Panc1 (cell line): ENCODE measurements at regions not wholly inside any gene's neighbourhood (a gene's known extent, or its start where the extent isn't known, plus 50 kb on each side); places are given as distances from the start of the nearest gene placed in this dataset.

Experiments used
- ATAC-seq: fragments of 200-7000 bp; cut with Tn5 transposase; 2 replicates; pipeline ENCODE4 v1.9.1; 2020; ENCODE audit warnings: mild to moderate bottlenecking, moderate library complexity
- BruUV-seq: library from RNA; stranded (reverse); fragments of 400-500 nt; replicated peaks from 2 replicates; lab custom pipeline; 2021; lab: Mats Ljungman, UMichigan
- CTCF ChIA-PET: fragments of 300-600 bp; sonication (Branson Sonifier 250); formaldehyde crosslinking; loops from one replicate; lab custom pipeline; 2022; ENCODE audit warnings: antibody characterized with exemption; lab: Charles Lee
- POLR2A ChIA-PET: fragments of 300-600 bp; sonication (Branson Sonifier 250); formaldehyde crosslinking; loops from one replicate; lab custom pipeline; 2022; ENCODE audit warnings: antibody characterized with exemption; lab: Charles Lee
- DNase-seq: peaks from one replicate; pipeline ENCODE4 v3.0.0-alpha.2; 2010; ENCODE audit warnings: low read depth, low spot score
- H3K27ac ChIP-seq: 2 replicates; pipeline ENCODE4 v1.5.1; 2011; ENCODE audit warnings: mild to moderate bottlenecking, low read length, inconsistent platforms
- H3K27me3 ChIP-seq: fragments of 200-500 bp; sonication (Bioruptor generic); 2 replicates; pipeline ENCODE4 v1.6.0; 2014; ENCODE audit warnings: low read length, inconsistent platforms; ENCODE audit not compliant: control insufficient read depth, insufficient read depth
- H3K36me3 ChIP-seq: fragments of 200-500 bp; sonication (Bioruptor generic); 2 replicates; pipeline ENCODE4 v1.5.1; 2014; ENCODE audit warnings: inconsistent platforms, mild to moderate bottlenecking, low read length, moderate library complexity; ENCODE audit not compliant: control insufficient read depth, insufficient read depth
- H3K4me1 ChIP-seq: 2 replicates; pipeline ENCODE4 v1.5.1; 2011; ENCODE audit warnings: inconsistent platforms, mild to moderate bottlenecking, low read length, moderate library complexity; ENCODE audit not compliant: control insufficient read depth, insufficient read depth
- H3K4me3 ChIP-seq, 2 experiments: 2 replicates each; pipeline ENCODE4 v1.5.1; 2011 to 2012; ENCODE audit warnings: low read depth in 2 of 2, low read length in 2 of 2, mild to moderate bottlenecking in 2 of 2, inconsistent platforms in 1 of 2, moderate library complexity in 1 of 2
- H3K9me3 ChIP-seq: fragments of 200-500 bp; sonication (Bioruptor generic); 2 replicates; pipeline ENCODE4 v1.5.1; 2014; ENCODE audit warnings: low read depth, mild to moderate bottlenecking, inconsistent platforms, low read length, moderate library complexity; ENCODE audit not compliant: control insufficient read depth, insufficient read depth
- POLR2AphosphoS5 ChIP-seq: IDR thresholded peaks from 2 replicates; pipeline ENCODE4 v1.6.1; 2012; ENCODE audit warnings: mild to moderate bottlenecking, low read depth, low read length, moderate library complexity
- SIN3A ChIP-seq: IDR thresholded peaks from 2 replicates; pipeline ENCODE4 v1.6.1; 2012; ENCODE audit warnings: low read depth, mild to moderate bottlenecking, low read length, moderate library complexity, borderline replicate concordance; ENCODE audit not compliant: insufficient read depth
- TCF7L2 ChIP-seq: IDR thresholded peaks from 2 replicates; pipeline ENCODE4 v1.6.1; 2011; ENCODE audit warnings: mild to moderate bottlenecking, low read depth, low read length, inconsistent platforms
- in situ Hi-C: cut with HindIII; loops from 2 replicates; pipeline ENCODE4 v1.10.0; 2016; ENCODE audit warnings: low sequenced_read_pairs, low pct_unique_long_range_greater_than_20kb
- intact Hi-C: fragments of 100-400 bp; cut with micrococcal nuclease; formaldehyde crosslinking; loops from one replicate; pipeline ENCODE4 v1.10.0; 2022; ENCODE audit not compliant: unreplicated experiment
- TF ChIP-seq, protein P1 (sequence below): fragments of 450-650 bp; IDR thresholded peaks from 2 replicates; pipeline ENCODE4 v1.5.1; 2017; ENCODE audit warnings: mild to moderate bottlenecking
- TF ChIP-seq, protein P2 (sequence below), 2 experiments: IDR thresholded peaks; 2 replicates each; pipeline ENCODE4 v1.6.1; 2011 to 2012; ENCODE audit warnings: low read depth in 2 of 2, control low read depth in 1 of 2, low read length in 1 of 2, mild to moderate bottlenecking in 1 of 2, moderate library complexity in 1 of 2; ENCODE audit not compliant: insufficient read depth in 1 of 2

- ChIA-PET POLR2A (no interaction called here), CTCF (no interaction called here)
- Histone ChIP-seq H3K27ac (no peak overlapping the region), H3K36me3 (no peaks in the 10 kb centered on the region), H3K4me3 (no peak overlapping the region), H3K9me3 (0 out of 2 replicates have a peak, but pooled peaks cover 7% of the 10 kb centered on the region), H3K4me1 (no peaks in the 10 kb centered on the region), H3K27me3 (no peaks in the 10 kb centered on the region)
- DNase-seq (no peak), ATAC-seq (no peak)
- BruUV-seq, result no TSS peak
- in situ Hi-C loops, result no loop called here
- TF ChIP-seq TCF7L2 (no peak), SIN3A (no peak), POLR2AphosphoS5 (no peak)
- TF ChIP-seq, protein P1, sequence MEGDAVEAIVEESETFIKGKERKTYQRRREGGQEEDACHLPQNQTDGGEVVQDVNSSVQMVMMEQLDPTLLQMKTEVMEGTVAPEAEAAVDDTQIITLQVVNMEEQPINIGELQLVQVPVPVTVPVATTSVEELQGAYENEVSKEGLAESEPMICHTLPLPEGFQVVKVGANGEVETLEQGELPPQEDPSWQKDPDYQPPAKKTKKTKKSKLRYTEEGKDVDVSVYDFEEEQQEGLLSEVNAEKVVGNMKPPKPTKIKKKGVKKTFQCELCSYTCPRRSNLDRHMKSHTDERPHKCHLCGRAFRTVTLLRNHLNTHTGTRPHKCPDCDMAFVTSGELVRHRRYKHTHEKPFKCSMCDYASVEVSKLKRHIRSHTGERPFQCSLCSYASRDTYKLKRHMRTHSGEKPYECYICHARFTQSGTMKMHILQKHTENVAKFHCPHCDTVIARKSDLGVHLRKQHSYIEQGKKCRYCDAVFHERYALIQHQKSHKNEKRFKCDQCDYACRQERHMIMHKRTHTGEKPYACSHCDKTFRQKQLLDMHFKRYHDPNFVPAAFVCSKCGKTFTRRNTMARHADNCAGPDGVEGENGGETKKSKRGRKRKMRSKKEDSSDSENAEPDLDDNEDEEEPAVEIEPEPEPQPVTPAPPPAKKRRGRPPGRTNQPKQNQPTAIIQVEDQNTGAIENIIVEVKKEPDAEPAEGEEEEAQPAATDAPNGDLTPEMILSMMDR, result no peak
- TF ChIP-seq, protein P2, sequence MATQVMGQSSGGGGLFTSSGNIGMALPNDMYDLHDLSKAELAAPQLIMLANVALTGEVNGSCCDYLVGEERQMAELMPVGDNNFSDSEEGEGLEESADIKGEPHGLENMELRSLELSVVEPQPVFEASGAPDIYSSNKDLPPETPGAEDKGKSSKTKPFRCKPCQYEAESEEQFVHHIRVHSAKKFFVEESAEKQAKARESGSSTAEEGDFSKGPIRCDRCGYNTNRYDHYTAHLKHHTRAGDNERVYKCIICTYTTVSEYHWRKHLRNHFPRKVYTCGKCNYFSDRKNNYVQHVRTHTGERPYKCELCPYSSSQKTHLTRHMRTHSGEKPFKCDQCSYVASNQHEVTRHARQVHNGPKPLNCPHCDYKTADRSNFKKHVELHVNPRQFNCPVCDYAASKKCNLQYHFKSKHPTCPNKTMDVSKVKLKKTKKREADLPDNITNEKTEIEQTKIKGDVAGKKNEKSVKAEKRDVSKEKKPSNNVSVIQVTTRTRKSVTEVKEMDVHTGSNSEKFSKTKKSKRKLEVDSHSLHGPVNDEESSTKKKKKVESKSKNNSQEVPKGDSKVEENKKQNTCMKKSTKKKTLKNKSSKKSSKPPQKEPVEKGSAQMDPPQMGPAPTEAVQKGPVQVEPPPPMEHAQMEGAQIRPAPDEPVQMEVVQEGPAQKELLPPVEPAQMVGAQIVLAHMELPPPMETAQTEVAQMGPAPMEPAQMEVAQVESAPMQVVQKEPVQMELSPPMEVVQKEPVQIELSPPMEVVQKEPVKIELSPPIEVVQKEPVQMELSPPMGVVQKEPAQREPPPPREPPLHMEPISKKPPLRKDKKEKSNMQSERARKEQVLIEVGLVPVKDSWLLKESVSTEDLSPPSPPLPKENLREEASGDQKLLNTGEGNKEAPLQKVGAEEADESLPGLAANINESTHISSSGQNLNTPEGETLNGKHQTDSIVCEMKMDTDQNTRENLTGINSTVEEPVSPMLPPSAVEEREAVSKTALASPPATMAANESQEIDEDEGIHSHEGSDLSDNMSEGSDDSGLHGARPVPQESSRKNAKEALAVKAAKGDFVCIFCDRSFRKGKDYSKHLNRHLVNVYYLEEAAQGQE (IDR thresholded peaks at IDR 0.05; ENCODE audit: insufficient read depth in 1 of 2, low read depth in 2 of 2, low read length in 1 of 2), result no peak
- intact Hi-C loops, result no loop called here
Measured at GRCh38 chr11:97525273-97525672, 1135.5 kb downstream of the JRKL start.

DNA sequence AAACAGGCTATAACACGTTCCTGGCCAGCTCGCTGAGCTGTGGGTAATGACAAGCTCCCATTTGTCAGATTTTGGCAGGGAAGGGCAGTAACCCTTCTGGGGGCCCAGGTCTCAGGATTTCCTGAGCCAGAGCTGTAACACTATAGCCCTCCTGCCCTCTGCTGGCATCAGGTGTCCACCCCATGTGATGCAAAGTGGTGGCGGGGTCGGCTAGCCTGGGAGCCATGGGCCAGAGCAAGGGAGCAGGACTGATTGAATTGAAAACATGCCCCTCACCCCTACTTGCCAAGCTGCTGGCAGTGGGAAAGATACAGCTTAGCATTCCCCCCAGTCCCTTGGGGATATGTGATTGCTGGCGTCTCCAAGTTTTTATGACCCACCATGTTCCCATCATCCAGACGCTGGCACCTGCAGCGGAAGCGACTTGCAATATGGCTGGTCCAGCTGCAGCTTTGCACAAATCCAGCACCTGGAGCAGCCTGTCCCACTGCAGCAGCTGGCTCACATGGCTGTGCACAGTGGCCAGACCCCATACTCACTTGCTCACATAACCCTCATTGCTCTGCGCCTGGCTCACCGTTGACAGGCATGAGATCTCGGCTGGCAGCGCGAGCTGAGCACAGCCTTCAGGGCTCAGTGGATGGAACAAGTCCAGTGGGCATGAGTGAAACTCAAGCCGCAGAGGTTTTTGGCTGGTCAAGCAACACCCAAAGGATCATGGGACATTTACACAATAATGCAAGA, 1147.8 kb downstream of the JRKL start:
- in situ Hi-C loops (no loop called here), intact Hi-C loops (no loop called here)
- H3K27me3 ChIP-seq, result no peaks in the 10 kb centered on the region
- H3K4me1 ChIP-seq, result no peaks in the 10 kb centered on the region
- ATAC-seq, result no peak
- H3K27ac ChIP-seq, result no peak overlapping the region
- ChIA-PET CTCF (no interaction called here), POLR2A (no interaction called here)
- TF ChIP-seq, protein P1, result no peak
- TF ChIP-seq SIN3A, result no peak
- no peak for TF ChIP-seq POLR2AphosphoS5
- H3K36me3 ChIP-seq, result no peaks in the 10 kb centered on the region
- peaks cover 6% of the 10 kb centered on the region; the same call in 1 of the 2 replicates for H3K9me3 ChIP-seq
- DNase-seq, result no peak
- H3K4me3 ChIP-seq, result no peak overlapping the region
- no TSS peak for BruUV-seq
